Esophagus muscularis mucosa (tissue), 4 donors: ENCODE measurements at regions not wholly inside any gene's neighbourhood (a gene's known extent, or its start where the extent isn't known, plus 50 kb on each side); places are given as distances from the start of the nearest gene placed in this dataset.

Experiments used
- DNase-seq: peaks from one replicate; pipeline ENCODE4 v3.0.0-alpha.2; 2017; ENCODE audit errors: extremely low spot score
- H3K27ac ChIP-seq, 4 donors: fragments of 200-600 bp; sonication (generic); replicated peaks in 1 of 4; 1 replicate in 3 of 4; 2 replicates in 1 of 4; pipeline ENCODE4 v1.5.1; 2016 to 2019; ENCODE audit warnings: mild to moderate bottlenecking in 1 of 4
- H3K27me3 ChIP-seq, 4 donors: fragments of 200-600 bp; sonication (generic); one replicate each; pipeline versions ENCODE4 v1.5.1 to v1.6.0; 2016 to 2019
- H3K36me3 ChIP-seq, 4 donors: fragments of 200-600 bp; sonication (generic); one replicate each; pipeline ENCODE4 v1.5.1; 2016 to 2019
- H3K4me1 ChIP-seq, 4 donors: fragments of 200-600 bp; sonication (generic); one replicate each; pipeline ENCODE4 v1.5.1; 2016 to 2019
- H3K4me3 ChIP-seq, 4 donors: fragments of 200-600 bp; sonication (generic); 1 replicate in 2 of 4; 2 replicates in 2 of 4; pipeline ENCODE4 v1.5.1; 2016 to 2019; ENCODE audit warnings: mild to moderate bottlenecking in 4 of 4, moderate library complexity in 1 of 4
- H3K9me3 ChIP-seq, 4 donors: fragments of 200-600 bp; sonication (generic); 1 replicate in 3 of 4; 2 replicates in 1 of 4; pipeline ENCODE4 v1.5.1; 2016 to 2019
- CTCF ChIP-seq, 3 experiments: fragments of 200-600 bp in 2 of 3; fragments of 450-650 bp in 1 of 3; sonication (generic) in 2 of 3; IDR thresholded peaks; one replicate each; pipeline ENCODE4 v1.5.1; 2017 to 2019; ENCODE audit warnings: antibody characterized with exemption in 3 of 3, mild to moderate bottlenecking in 2 of 3, moderate library complexity in 1 of 3
- EP300 ChIP-seq: sonication (generic); formaldehyde crosslinking; IDR thresholded peaks from one replicate; pipeline ENCODE4 v1.6.1; 2017; ENCODE audit warnings: antibody characterized with exemption
- POLR2A ChIP-seq: fragments of 450-650 bp; IDR thresholded peaks from one replicate; pipeline ENCODE4 v1.6.1; 2017; ENCODE audit warnings: antibody characterized with exemption, moderate library complexity, mild to moderate bottlenecking, low read depth
- POLR2AphosphoS5 ChIP-seq, 2 donors: sonication (generic); formaldehyde crosslinking; IDR thresholded peaks; one replicate each; pipeline ENCODE4 v1.6.1; 2017; ENCODE audit warnings: antibody characterized with exemption in 2 of 2
- WGBS: methylation state at CpG from one replicate; pipeline ENCODE4 v1.1.5; 2018; 5-methylcytosine and 5-hydroxymethylcytosine counted together
- intact Hi-C: fragments of 100-400 bp; cut with DNase I; formaldehyde crosslinking; loops from one replicate; pipeline ENCODE4 v1.15.1; 2023

- H3K4me1 ChIP-seq = no peaks in the 10 kb centered on the region
- no peak for DNase-seq
- no peak overlapping the region for H3K4me3 ChIP-seq
- WGBS = 80% methylated on average over 6 of the region's 6 CpGs
- TF ChIP-seq EP300 (no peak), POLR2AphosphoS5 (IDR thresholded peaks at IDR 0.05) (no peak), CTCF (IDR thresholded peaks at IDR 0.05) (no peak), POLR2A (no peak)
- H3K36me3 ChIP-seq = no peaks in the 10 kb centered on the region
- H3K9me3 ChIP-seq = peaks cover 0 to 10% (median 0%) of the 10 kb centered on the region in 4 donors
- no peak overlapping the region for H3K27ac ChIP-seq
- intact Hi-C loops = loop anchor here (10.0 kb wide), 2 partner anchors 407 to 1067 kb away; partner anchors contain the start of gene SOX9
- peaks cover 0 to 4% (median 0%) of the 10 kb centered on the region in 4 donors for H3K27me3 ChIP-seq
These were observed 410.9 kb downstream of the SOX9 start for GRCh38 chr17:72531729-72532128.

- H3K4me1 ChIP-seq = no peaks in the 10 kb centered on the region
- no peak overlapping the region for H3K4me3 ChIP-seq
- 93% methylated on average over 2 of the region's 2 CpGs for WGBS
- H3K9me3 ChIP-seq = peaks cover 0 to 10% (median 0%) of the 10 kb centered on the region in 4 donors
- TF ChIP-seq POLR2AphosphoS5 (IDR thresholded peaks at IDR 0.05) (no peak), CTCF (IDR thresholded peaks at IDR 0.05) (no peak), EP300 (no peak), POLR2A (no peak)
- peaks cover 0 to 15% (median 0%) of the 10 kb centered on the region in 4 donors for H3K27me3 ChIP-seq
- no peaks in the 10 kb centered on the region for H3K36me3 ChIP-seq
- intact Hi-C loops = loop anchor here (10.0 kb wide), 2 partner anchors 409 to 1069 kb away; partner anchors contain the start of gene SOX9
- H3K27ac ChIP-seq = no peak overlapping the region
- no peak for DNase-seq
These were observed 413.4 kb downstream of the SOX9 start for GRCh38 chr17:72534265-72534664.

DNA sequence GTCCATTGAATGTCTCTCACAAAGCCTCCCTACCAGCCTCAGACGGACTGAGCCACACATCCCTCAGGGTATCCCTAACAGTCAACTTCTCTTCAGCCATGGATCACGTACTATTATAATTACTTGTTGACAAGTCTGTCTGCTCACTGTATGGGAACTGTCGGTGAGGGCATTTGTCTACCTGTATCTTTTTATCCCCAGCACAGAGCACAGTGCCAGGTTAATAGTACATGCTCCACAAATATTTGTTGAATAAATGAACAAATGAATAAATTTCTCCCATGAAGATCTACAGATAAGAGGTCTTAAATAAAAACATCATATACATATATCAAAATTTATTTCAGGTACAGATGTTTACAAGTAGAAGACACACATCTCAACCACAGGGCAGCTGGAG is 414.0 kb downstream of the SOX9 start:
- peaks cover 0 to 15% (median 0%) of the 10 kb centered on the region in 4 donors for H3K27me3 ChIP-seq
- WGBS = 98% methylated on average over 3 of the region's 3 CpGs

DNA sequence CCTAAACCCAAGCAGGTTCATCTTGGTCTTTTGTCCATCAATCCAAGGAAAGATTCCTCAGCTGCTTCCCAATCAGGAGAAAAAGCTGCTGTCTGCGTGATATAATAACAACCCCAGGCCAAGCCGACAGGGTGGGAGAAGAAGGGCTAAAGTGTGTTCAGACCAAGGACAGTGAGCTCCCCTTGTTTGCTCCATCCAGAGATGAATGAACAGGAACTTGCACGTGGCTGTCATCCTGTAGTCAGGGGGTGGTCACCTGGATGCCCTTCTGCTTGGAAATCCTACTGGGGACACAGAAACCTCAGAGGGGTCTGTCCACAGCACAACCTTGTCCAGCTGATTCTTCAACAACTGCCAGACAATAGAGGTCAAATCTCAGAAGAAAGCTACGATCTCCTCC is 414.5 kb downstream of the SOX9 start:
- no peak for DNase-seq
- Histone ChIP-seq H3K9me3 (peaks cover 0 to 10% (median 0%) of the 10 kb centered on the region in 4 donors), H3K27me3 (peaks cover 0 to 15% (median 0%) of the 10 kb centered on the region in 4 donors), H3K4me3 (no peak overlapping the region), H3K36me3 (no peaks in the 10 kb centered on the region), H3K4me1 (peaks cover 4 to 8% (median 7%) of the 10 kb centered on the region in 4 donors), H3K27ac (no peak overlapping the region)
- intact Hi-C loops = loop anchor here (10.0 kb wide), 2 partner anchors 411 to 1071 kb away; partner anchors contain the start of gene SOX9
- TF ChIP-seq POLR2AphosphoS5 (IDR thresholded peaks at IDR 0.05) (no peak), CTCF (IDR thresholded peaks at IDR 0.05) (no peak), EP300 (no peak), POLR2A (no peak)
- 78% methylated on average over 3 of the region's 4 CpGs for WGBS

More for the DNA sequence above, 414.0 kb downstream of the SOX9 start:
- H3K36me3 ChIP-seq = no peaks in the 10 kb centered on the region
- H3K9me3 ChIP-seq = peaks cover 0 to 10% (median 0%) of the 10 kb centered on the region in 4 donors
- peaks cover under 1 to 4% (median 1%) of the 10 kb centered on the region in 4 donors for H3K4me1 ChIP-seq
- H3K27ac ChIP-seq = no peak overlapping the region
- DNase-seq = no peak
- no peak overlapping the region for H3K4me3 ChIP-seq
- intact Hi-C loops = loop anchor here (10.0 kb wide), 2 partner anchors 410 to 1070 kb away; partner anchors contain the start of gene SOX9
- TF ChIP-seq EP300 = no peak
- no peak for TF ChIP-seq POLR2A
- TF ChIP-seq CTCF (IDR thresholded peaks at IDR 0.05) = no peak
- no peak for TF ChIP-seq POLR2AphosphoS5 (IDR thresholded peaks at IDR 0.05)
